ENCODE measurements at regions not wholly inside any gene's neighbourhood (a gene's known extent, or its start where the extent isn't known, plus 50 kb on each side); places are given as distances from the start of the nearest gene placed in this dataset.

- DNase-seq, result no peak
Measured at GRCh38 chrX:98568795-98569194, 1685.1 kb downstream of the RPA4 start.

DNA sequence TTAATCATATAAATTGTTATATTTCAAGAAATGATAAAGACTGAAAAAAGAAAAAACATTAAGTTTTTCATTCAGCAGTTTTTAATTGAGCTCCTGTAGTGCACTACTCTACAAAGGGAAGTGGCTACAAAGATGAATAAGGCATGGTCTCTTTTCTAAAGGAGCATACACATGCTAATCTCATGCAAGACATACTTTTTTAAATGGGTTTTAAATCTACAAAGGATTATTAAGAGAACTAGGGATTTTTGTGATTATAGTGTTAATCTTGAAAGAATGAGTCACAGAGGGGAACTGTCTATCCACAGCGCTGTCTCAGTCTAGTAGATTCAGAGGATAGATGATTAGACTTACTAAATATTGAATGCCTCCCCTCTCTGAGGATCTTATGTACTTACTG, 1722.2 kb downstream of the RPA4 start:
- DNase-seq, result no peak

GRCh38 chrX:98607739-98608138, 1724.0 kb downstream of the RPA4 start:
- no peak for DNase-seq

DNA sequence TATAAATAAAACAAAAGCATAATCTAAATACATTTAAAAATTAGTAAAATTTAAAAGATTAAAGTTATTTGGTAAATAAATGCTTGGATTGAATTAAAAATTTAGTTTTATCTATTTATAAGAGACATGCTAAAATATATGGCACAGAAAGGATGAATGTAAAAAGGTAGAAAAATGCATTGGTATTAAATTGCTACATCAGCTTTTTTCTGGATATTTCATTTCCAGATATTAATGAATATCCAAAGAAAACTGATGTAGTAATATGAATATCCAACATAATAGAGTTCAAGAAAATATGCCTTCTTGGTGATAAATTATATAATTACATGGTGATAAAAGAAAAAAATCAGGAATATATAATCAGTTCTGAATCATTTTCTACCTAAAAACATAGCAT, 1743.9 kb downstream of the RPA4 start:
- no peak for DNase-seq

GRCh38 chrX:98637451-98637850, 1753.7 kb downstream of the RPA4 start:
- no peak for DNase-seq

DNA sequence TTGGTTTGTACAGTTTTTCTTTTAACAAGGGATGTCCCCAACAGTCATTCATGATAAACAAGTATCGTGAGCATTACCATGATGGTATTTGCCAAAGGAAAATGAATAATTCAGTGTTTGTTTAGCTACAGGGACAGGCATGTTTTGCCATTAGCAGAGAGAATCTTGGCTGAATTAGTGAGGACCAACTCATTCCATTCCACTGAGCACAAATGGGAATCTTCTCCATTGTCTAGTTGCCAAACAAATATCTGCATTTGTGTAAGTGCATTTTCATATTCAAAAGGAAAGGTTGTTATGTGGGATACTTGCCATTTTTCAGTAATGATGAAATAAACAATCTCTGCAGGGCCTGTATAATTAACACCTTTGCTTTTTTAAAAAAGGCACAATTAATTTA, 1762.6 kb downstream of the RPA4 start:
- DNase-seq, result no peak

DNA sequence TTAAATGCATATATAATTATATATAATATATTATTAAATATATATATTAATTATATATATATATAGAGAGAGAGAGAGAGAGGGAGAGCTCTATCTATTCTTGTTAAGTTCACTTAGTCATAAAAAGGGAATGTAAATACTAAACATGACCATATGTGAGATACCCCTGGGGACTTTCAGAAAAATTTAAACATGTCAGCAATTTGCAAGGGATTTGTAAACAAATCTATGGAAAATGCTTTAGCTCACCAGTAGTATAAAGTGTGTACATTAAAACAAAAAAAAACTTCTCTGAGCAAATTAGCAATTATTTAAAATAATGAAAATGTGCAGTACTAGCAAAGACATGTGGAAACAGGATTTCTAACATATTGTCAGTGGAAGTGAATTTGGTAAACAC, 1755.5 kb downstream of the PCDH19 start:
- DNase-seq, result no peak

Data from hypothalamus (tissue), 51 donors.